ENCODE measurements at regions not wholly inside any gene's neighbourhood (a gene's known extent, or its start where the extent isn't known, plus 50 kb on each side); places are given as distances from the start of the nearest gene placed in this dataset.
"Not testable (repeated sequence)": the region's sequence is repeated elsewhere in the genome, so short reads cannot be mapped to it uniquely, and the experiment has no call there.

GRCh38 chr12:34305176-34305575, 282.9 kb downstream of the ALG10 start:
- no peak for DNase-seq

- DNase-seq = no peak
These were observed 284.0 kb downstream of the ALG10 start for GRCh38 chr12:34306133-34306830.

GRCh38 chr12:34309806-34310804, 287.8 kb downstream of the ALG10 start:
- not testable (repeated sequence) for DNase-seq

- no peak for DNase-seq
These were observed 289.0 kb downstream of the ALG10 start for GRCh38 chr12:34311337-34311736.

GRCh38 chr12:34327671-34328070, 305.4 kb downstream of the ALG10 start:
- no peak for DNase-seq

GRCh38 chr12:34333337-34333736, 311.0 kb downstream of the ALG10 start:
- no peak for DNase-seq

- DNase-seq = no peak
These were observed 312.2 kb downstream of the ALG10 start for GRCh38 chr12:34334538-34334937.

GRCh38 chr12:34334953-34335743, 312.9 kb downstream of the ALG10 start:
- DNase-seq = no peak

GRCh38 chr12:34335819-34336262, 313.5 kb downstream of the ALG10 start:
- no peak for DNase-seq

GRCh38 chr12:34336619-34337465, 314.5 kb downstream of the ALG10 start:
- DNase-seq = no peak

- DNase-seq = no peak
These were observed 316.5 kb downstream of the ALG10 start for GRCh38 chr12:34338751-34339150.

- DNase-seq = no peak
These were observed 317.6 kb downstream of the ALG10 start for GRCh38 chr12:34339922-34340321.

- DNase-seq = no peak
These were observed 318.5 kb downstream of the ALG10 start for GRCh38 chr12:34340534-34341361.

- no peak for DNase-seq
These were observed 319.1 kb downstream of the ALG10 start for GRCh38 chr12:34341362-34341733.

GRCh38 chr12:34342048-34342447, 319.8 kb downstream of the ALG10 start:
- DNase-seq = no peak

GRCh38 chr12:34343345-34343744, 321.0 kb downstream of the ALG10 start:
- no peak for DNase-seq

- DNase-seq = no peak
These were observed 321.5 kb downstream of the ALG10 start for GRCh38 chr12:34343766-34344165.

GRCh38 chr12:34344851-34345522, 322.7 kb downstream of the ALG10 start:
- DNase-seq = no peak

- no peak for DNase-seq
These were observed 323.5 kb downstream of the ALG10 start for GRCh38 chr12:34345801-34346200.

GRCh38 chr12:34346372-34347034, 324.2 kb downstream of the ALG10 start:
- DNase-seq = no peak
